GM12878 (cell line): ENCODE measurements at regions not wholly inside any gene's neighbourhood (a gene's known extent, or its start where the extent isn't known, plus 50 kb on each side); places are given as distances from the start of the nearest gene placed in this dataset.

Experiments used
- ATAC-seq: fragments of 200-7000 bp; cut with Tn5 transposase; 3 replicates; pipeline ENCODE4 v1.9.1; 2020; ENCODE audit warnings: mild to moderate bottlenecking, moderate library complexity
- BruUV-seq: library from RNA; stranded (reverse); fragments of 400-500 nt; replicated peaks from 2 replicates; lab custom pipeline; 2021; lab: Mats Ljungman, UMichigan
- CTCF ChIA-PET: fragments of 300-600 bp; sonication (Branson Sonifier 250); formaldehyde crosslinking; extraction: SDS; loops from one replicate; lab custom pipeline; 2021; ENCODE audit warnings: inconsistent platforms; lab: Yijun Ruan, JAX
- POLR2A ChIA-PET: fragments of 350-600 bp; formaldehyde crosslinking; extraction: SDS; loops from one replicate; lab custom pipeline; 2021; ENCODE audit warnings: inconsistent platforms; lab: Charles Lee
- RAD21 ChIA-PET: fragments of 300-600 bp; sonication (Branson Sonifier 250); formaldehyde crosslinking; loops from one replicate; lab custom pipeline; 2023; ENCODE audit warnings: antibody characterized with exemption; ENCODE audit not compliant: unreplicated experiment; lab: Charles Lee
- SMC1A ChIA-PET: fragments of 300-600 bp; sonication (Branson Sonifier 250); formaldehyde crosslinking; loops from one replicate; lab custom pipeline; 2023; ENCODE audit not compliant: unreplicated experiment, uncharacterized antibody; lab: Charles Lee
- DNase-seq: peaks from one replicate; pipeline ENCODE4 v3.0.0-alpha.2; 2011; ENCODE audit warnings: low read depth, low spot score
- FAIRE-seq: peaks from 3 replicates; lab custom pipeline; 2011; peaks lifted over from hg19 to GRCh38; lab: Jason Lieb, UNC
- H2AFZ ChIP-seq: 2 replicates; pipeline ENCODE4 v1.6.0; 2011; ENCODE audit warnings: low read depth, low read length, control low read depth; ENCODE audit not compliant: control insufficient read depth
- H3K27ac ChIP-seq: 2 replicates; pipeline ENCODE4 v1.5.1; 2011; ENCODE audit warnings: control low read depth; ENCODE audit not compliant: control insufficient read depth, insufficient read depth
- H3K27me3 ChIP-seq, 2 experiments: replicated peaks in 1 of 2; 2 replicates each; pipeline versions ENCODE4 v1.6.0 to v1.6.1; 2011; ENCODE audit warnings: low read length in 1 of 2; ENCODE audit not compliant: control insufficient read depth in 2 of 2, insufficient read depth in 2 of 2
- H3K36me3 ChIP-seq, 2 experiments: 2 replicates each; pipeline ENCODE4 v1.5.1; 2011; ENCODE audit warnings: low read length in 1 of 2; ENCODE audit not compliant: control insufficient read depth in 2 of 2, insufficient read depth in 2 of 2
- H3K4me1 ChIP-seq: 2 replicates; pipeline ENCODE4 v1.6.1; 2011; ENCODE audit warnings: mild to moderate bottlenecking, low read length, moderate library complexity, mixed read lengths; ENCODE audit not compliant: control insufficient read depth, insufficient read depth
- H3K4me2 ChIP-seq: 2 replicates; pipeline ENCODE4 v1.6.0; 2011; ENCODE audit warnings: control low read depth; ENCODE audit not compliant: control insufficient read depth, insufficient read depth
- H3K4me3 ChIP-seq: fragments of 200-600 bp; sonication (generic); 2 replicates; pipeline ENCODE4 v1.5.1; 2016
- H3K79me2 ChIP-seq: 2 replicates; pipeline ENCODE4 v1.6.0; 2011; ENCODE audit warnings: low read length; ENCODE audit not compliant: control insufficient read depth, insufficient read depth
- H3K9ac ChIP-seq: 2 replicates; pipeline ENCODE4 v1.8.0; 2011; ENCODE audit warnings: low read length, control low read depth, mixed read lengths; ENCODE audit not compliant: control insufficient read depth, insufficient read depth
- H3K9me3 ChIP-seq: replicated peaks from 3 replicates; pipeline ENCODE4 v1.5.1; 2011; ENCODE audit warnings: mild to moderate bottlenecking, low read length; ENCODE audit not compliant: control insufficient read depth, insufficient read depth
- H4K20me1 ChIP-seq: 2 replicates; pipeline ENCODE4 v1.6.0; 2011; ENCODE audit not compliant: control insufficient read depth, insufficient read depth
- BACH1 ChIP-seq: fragments of 450-650 bp; IDR thresholded peaks from 2 replicates; pipeline ENCODE4 v1.6.1; 2017; ENCODE audit warnings: mild to moderate bottlenecking, borderline replicate concordance
- CREB1 ChIP-seq: IDR thresholded peaks from 2 replicates; pipeline ENCODE4 v1.6.1; 2012; ENCODE audit warnings: low read depth, mild to moderate bottlenecking, inconsistent platforms
- EP300 ChIP-seq, 2 experiments: fragments of 150-350 bp in 1 of 2; IDR thresholded peaks; 2 replicates each; pipeline ENCODE4 v1.6.1; 2011 to 2012; ENCODE audit warnings: low read depth in 2 of 2, low read length in 2 of 2, borderline replicate concordance in 1 of 2, improper control_type of control experiment in 1 of 2, inconsistent platforms in 1 of 2; ENCODE audit not compliant: control insufficient read depth in 1 of 2
- KAT2A ChIP-seq: conservative IDR thresholded peaks from 2 replicates; pipeline ENCODE4 v1.6.1; 2011; ENCODE audit warnings: low read depth, low read length; ENCODE audit not compliant: control insufficient read depth
- MEF2B ChIP-seq: fragments of 450-650 bp; IDR thresholded peaks from 2 replicates; pipeline ENCODE4 v1.6.1; 2018; ENCODE audit warnings: mild to moderate bottlenecking, moderate library complexity; ENCODE audit not compliant: partially characterized antibody, poor library complexity, severe bottlenecking
- MTA2 ChIP-seq: fragments of 450-650 bp; IDR thresholded peaks from 2 replicates; pipeline ENCODE4 v1.6.1; 2016; ENCODE audit warnings: low read depth, mild to moderate bottlenecking, moderate library complexity
- NFIC ChIP-seq: IDR thresholded peaks from 2 replicates; pipeline ENCODE4 v1.6.1; 2012; ENCODE audit warnings: low read depth, mild to moderate bottlenecking, inconsistent platforms, low read length, moderate library complexity
- POLR2AphosphoS5 ChIP-seq: IDR thresholded peaks from 2 replicates; pipeline ENCODE4 v1.6.1; 2011; ENCODE audit warnings: mild to moderate bottlenecking, low read length, inconsistent platforms
- YY1 ChIP-seq: IDR thresholded peaks from 2 replicates; pipeline ENCODE4 v1.6.1; 2011; ENCODE audit warnings: low read depth, mild to moderate bottlenecking, low read length
- WGBS: methylation state at CpG from one replicate; pipeline ENCODE4 v1.1.6; 2016; ENCODE audit warnings: low lambda C conversion rate; ENCODE audit not compliant: insufficient replicate concordance, insufficient coverage; ENCODE audit errors: missing lambda C conversion rate; 5-methylcytosine and 5-hydroxymethylcytosine counted together
- in situ Hi-C: fragments of 300-500 bp; cut with MboI; formaldehyde crosslinking; loops from 9 replicates; pipeline ENCODE4 v1.14.3; 2018; ENCODE audit warnings: mixed read lengths
- intact Hi-C: fragments of 100-400 bp; cut with micrococcal nuclease; formaldehyde crosslinking; loops from one replicate; pipeline ENCODE4 v1.14.2; 2022; ENCODE audit not compliant: unreplicated experiment
- TF ChIP-seq, protein P1 (sequence below): fragments of 450-650 bp; IDR thresholded peaks from 2 replicates; pipeline ENCODE4 v1.6.1; 2016; ENCODE audit warnings: mild to moderate bottlenecking
- TF ChIP-seq, protein P2 (sequence below): IDR thresholded peaks from 2 replicates; pipeline ENCODE4 v1.6.1; 2012; ENCODE audit warnings: improper control_type of control experiment, low read depth, low read length; ENCODE audit not compliant: insufficient replicate concordance
- TF ChIP-seq, protein P3 (sequence below): IDR thresholded peaks from 2 replicates; pipeline ENCODE4 v1.6.1; 2011; ENCODE audit warnings: low read depth, mild to moderate bottlenecking, low read length, moderate library complexity, borderline replicate concordance; ENCODE audit errors: extremely low read depth
- TF ChIP-seq, protein P4 (sequence below): IDR thresholded peaks from 2 replicates; pipeline ENCODE4 v1.6.1; 2011; ENCODE audit warnings: low read depth, low read length, improper control_type of control experiment, borderline replicate concordance
- TF ChIP-seq, protein P5 (sequence below): fragments of 450-650 bp; IDR thresholded peaks from 2 replicates; pipeline ENCODE4 v1.6.1; 2018; ENCODE audit warnings: borderline replicate concordance, mild to moderate bottlenecking; ENCODE audit not compliant: partially characterized antibody

DNA sequence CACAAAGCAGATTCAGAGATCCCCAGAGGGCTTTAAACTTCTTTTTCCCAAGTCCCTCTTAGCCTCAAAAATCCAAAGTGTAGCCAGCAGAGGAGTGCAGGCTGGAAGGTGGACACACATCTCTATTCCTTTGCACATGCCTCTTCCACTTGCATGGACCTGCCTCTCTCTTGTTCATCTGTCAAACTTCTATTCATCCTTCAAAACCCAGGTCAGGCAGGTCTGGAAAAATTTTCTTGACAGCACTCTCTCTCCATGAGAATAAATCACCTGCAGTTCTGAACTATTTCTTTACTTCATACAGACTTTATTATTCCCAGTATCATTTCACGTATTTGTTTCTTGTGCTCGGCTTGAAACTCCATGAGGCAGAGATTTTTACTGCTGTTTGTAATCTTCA, 127.5 kb downstream of the SS18 start:
- WGBS: 53% methylated on average over 2 of the region's 2 CpGs
- ATAC-seq (no peak), DNase-seq (no peak), FAIRE-seq (no peak)
- no peak overlapping the region for H3K4me3 ChIP-seq
- H2AFZ ChIP-seq: no peak overlapping the region
- RAD21 ChIA-PET: no interaction called here
- H3K27me3 ChIP-seq: no peaks in the 10 kb centered on the region
- no peaks in the 10 kb centered on the region for H3K79me2 ChIP-seq
- H3K4me2 ChIP-seq: no peak overlapping the region
- intact Hi-C loops (no loop called here), in situ Hi-C loops (no loop called here)
- SMC1A ChIA-PET: interaction anchor here (0.6 to 1.3 kb wide), 2 partner anchors 10 to 47 kb away, joined by 3 to 4 read pairs; no protein-coding TSS in a partner anchor
- no peaks in the 10 kb centered on the region for H3K4me1 ChIP-seq
- no peaks in the 10 kb centered on the region for H3K36me3 ChIP-seq
- H3K9me3 ChIP-seq: no peaks in the 10 kb centered on the region
- BruUV-seq: no TSS peak
- POLR2A ChIA-PET: no interaction called here
- no peak overlapping the region for H3K27ac ChIP-seq
- H4K20me1 ChIP-seq: no peaks in the 10 kb centered on the region
- CTCF ChIA-PET: interaction anchor here (1.3 kb wide), 1 partner anchor 15 kb away, joined by 3 read pairs; no protein-coding TSS in a partner anchor
- H3K9ac ChIP-seq: no peak overlapping the region
- TF ChIP-seq, protein P1, sequence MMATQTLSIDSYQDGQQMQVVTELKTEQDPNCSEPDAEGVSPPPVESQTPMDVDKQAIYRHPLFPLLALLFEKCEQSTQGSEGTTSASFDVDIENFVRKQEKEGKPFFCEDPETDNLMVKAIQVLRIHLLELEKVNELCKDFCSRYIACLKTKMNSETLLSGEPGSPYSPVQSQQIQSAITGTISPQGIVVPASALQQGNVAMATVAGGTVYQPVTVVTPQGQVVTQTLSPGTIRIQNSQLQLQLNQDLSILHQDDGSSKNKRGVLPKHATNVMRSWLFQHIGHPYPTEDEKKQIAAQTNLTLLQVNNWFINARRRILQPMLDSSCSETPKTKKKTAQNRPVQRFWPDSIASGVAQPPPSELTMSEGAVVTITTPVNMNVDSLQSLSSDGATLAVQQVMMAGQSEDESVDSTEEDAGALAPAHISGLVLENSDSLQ: no peak
- no peak for TF ChIP-seq BACH1
- TF ChIP-seq NFIC: no peak
- no peak for TF ChIP-seq MEF2B
- TF ChIP-seq YY1: no peak
- TF ChIP-seq, protein P2, sequence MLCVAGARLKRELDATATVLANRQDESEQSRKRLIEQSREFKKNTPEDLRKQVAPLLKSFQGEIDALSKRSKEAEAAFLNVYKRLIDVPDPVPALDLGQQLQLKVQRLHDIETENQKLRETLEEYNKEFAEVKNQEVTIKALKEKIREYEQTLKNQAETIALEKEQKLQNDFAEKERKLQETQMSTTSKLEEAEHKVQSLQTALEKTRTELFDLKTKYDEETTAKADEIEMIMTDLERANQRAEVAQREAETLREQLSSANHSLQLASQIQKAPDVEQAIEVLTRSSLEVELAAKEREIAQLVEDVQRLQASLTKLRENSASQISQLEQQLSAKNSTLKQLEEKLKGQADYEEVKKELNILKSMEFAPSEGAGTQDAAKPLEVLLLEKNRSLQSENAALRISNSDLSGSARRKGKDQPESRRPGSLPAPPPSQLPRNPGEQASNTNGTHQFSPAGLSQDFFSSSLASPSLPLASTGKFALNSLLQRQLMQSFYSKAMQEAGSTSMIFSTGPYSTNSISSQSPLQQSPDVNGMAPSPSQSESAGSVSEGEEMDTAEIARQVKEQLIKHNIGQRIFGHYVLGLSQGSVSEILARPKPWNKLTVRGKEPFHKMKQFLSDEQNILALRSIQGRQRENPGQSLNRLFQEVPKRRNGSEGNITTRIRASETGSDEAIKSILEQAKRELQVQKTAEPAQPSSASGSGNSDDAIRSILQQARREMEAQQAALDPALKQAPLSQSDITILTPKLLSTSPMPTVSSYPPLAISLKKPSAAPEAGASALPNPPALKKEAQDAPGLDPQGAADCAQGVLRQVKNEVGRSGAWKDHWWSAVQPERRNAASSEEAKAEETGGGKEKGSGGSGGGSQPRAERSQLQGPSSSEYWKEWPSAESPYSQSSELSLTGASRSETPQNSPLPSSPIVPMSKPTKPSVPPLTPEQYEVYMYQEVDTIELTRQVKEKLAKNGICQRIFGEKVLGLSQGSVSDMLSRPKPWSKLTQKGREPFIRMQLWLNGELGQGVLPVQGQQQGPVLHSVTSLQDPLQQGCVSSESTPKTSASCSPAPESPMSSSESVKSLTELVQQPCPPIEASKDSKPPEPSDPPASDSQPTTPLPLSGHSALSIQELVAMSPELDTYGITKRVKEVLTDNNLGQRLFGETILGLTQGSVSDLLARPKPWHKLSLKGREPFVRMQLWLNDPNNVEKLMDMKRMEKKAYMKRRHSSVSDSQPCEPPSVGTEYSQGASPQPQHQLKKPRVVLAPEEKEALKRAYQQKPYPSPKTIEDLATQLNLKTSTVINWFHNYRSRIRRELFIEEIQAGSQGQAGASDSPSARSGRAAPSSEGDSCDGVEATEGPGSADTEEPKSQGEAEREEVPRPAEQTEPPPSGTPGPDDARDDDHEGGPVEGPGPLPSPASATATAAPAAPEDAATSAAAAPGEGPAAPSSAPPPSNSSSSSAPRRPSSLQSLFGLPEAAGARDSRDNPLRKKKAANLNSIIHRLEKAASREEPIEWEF: no peak
- TF ChIP-seq MTA2: no peak
- TF ChIP-seq, protein P3, sequence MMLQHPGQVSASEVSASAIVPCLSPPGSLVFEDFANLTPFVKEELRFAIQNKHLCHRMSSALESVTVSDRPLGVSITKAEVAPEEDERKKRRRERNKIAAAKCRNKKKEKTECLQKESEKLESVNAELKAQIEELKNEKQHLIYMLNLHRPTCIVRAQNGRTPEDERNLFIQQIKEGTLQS: no peak
- TF ChIP-seq, protein P4, sequence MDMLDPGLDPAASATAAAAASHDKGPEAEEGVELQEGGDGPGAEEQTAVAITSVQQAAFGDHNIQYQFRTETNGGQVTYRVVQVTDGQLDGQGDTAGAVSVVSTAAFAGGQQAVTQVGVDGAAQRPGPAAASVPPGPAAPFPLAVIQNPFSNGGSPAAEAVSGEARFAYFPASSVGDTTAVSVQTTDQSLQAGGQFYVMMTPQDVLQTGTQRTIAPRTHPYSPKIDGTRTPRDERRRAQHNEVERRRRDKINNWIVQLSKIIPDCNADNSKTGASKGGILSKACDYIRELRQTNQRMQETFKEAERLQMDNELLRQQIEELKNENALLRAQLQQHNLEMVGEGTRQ: no peak
- TF ChIP-seq EP300 (IDR thresholded peaks at IDR 0.05; ENCODE audit: borderline replicate concordance in 1 of 2, control insufficient read depth in 1 of 2, low read depth in 2 of 2, low read length in 2 of 2): no peak
- no peak for TF ChIP-seq CREB1
- no peak for TF ChIP-seq KAT2A
- TF ChIP-seq, protein P5, sequence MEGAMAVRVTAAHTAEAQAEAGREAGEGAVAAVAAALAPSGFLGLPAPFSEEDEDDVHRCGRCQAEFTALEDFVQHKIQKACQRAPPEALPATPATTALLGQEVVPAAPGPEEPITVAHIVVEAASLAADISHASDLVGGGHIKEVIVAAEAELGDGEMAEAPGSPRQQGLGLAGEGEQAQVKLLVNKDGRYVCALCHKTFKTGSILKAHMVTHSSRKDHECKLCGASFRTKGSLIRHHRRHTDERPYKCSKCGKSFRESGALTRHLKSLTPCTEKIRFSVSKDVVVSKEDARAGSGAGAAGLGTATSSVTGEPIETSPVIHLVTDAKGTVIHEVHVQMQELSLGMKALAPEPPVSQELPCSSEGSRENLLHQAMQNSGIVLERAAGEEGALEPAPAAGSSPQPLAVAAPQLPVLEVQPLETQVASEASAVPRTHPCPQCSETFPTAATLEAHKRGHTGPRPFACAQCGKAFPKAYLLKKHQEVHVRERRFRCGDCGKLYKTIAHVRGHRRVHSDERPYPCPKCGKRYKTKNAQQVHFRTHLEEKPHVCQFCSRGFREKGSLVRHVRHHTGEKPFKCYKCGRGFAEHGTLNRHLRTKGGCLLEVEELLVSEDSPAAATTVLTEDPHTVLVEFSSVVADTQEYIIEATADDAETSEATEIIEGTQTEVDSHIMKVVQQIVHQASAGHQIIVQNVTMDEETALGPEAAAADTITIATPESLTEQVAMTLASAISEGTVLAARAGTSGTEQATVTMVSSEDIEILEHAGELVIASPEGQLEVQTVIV: no peak
- no peak for TF ChIP-seq POLR2AphosphoS5
